Endothelial cell of umbilical vein (primary cell): ENCODE measurements at regions not wholly inside any gene's neighbourhood (a gene's known extent, or its start where the extent isn't known, plus 50 kb on each side); places are given as distances from the start of the nearest gene placed in this dataset.

Source experiments
- CTCF ChIP-seq, 2 donors: IDR thresholded peaks; 1 replicate in 1 of 2; 2 replicates in 1 of 2; pipeline ENCODE4 v1.5.1; 2011; ENCODE audit warnings: low read length in 2 of 2, mild to moderate bottlenecking in 2 of 2, moderate library complexity in 2 of 2, control low read depth in 1 of 2, inconsistent platforms in 1 of 2, low read depth in 1 of 2; ENCODE audit not compliant: insufficient read depth in 1 of 2; ENCODE audit errors: extremely low read depth in 1 of 2
- EZH2 ChIP-seq: IDR thresholded peaks from 2 replicates; pipeline ENCODE4 v1.6.1; 2012; ENCODE audit warnings: borderline replicate concordance, low read depth, mild to moderate bottlenecking, moderate library complexity, low read length, inconsistent platforms; ENCODE audit not compliant: severe bottlenecking
- FOS ChIP-seq: IDR thresholded peaks from 2 replicates; pipeline ENCODE4 v1.6.1; 2011; ENCODE audit warnings: mild to moderate bottlenecking, low read length, moderate library complexity, borderline replicate concordance; ENCODE audit not compliant: insufficient read depth
- GATA2 ChIP-seq: IDR thresholded peaks from 2 replicates; pipeline ENCODE4 v1.7.0; 2011; ENCODE audit warnings: low read depth, mild to moderate bottlenecking, moderate library complexity, mixed read lengths, low read length; ENCODE audit not compliant: insufficient read length, insufficient read depth
- MAX ChIP-seq: IDR thresholded peaks from 2 replicates; pipeline ENCODE4 v1.6.1; 2011; ENCODE audit not compliant: insufficient read depth, insufficient read length
- MYC ChIP-seq: IDR thresholded peaks from one replicate; pipeline ENCODE4 v1.6.1; 2011; ENCODE audit warnings: mild to moderate bottlenecking, low read depth, low read length
- POLR2A ChIP-seq: IDR thresholded peaks from 2 replicates; pipeline ENCODE4 v1.6.1; 2012; ENCODE audit warnings: low read depth, mild to moderate bottlenecking, control low read depth, low read length
- POLR2AphosphoS5 ChIP-seq: IDR thresholded peaks from 2 replicates; pipeline ENCODE4 v1.6.1; 2012; ENCODE audit warnings: low read depth, mild to moderate bottlenecking, control low read depth, low read length, moderate library complexity; ENCODE audit not compliant: insufficient read depth

GRCh38 chr5:158153508-158153907 is 294.6 kb upstream of the CLINT1 start:
- TF ChIP-seq CTCF (IDR thresholded peaks at IDR 0.05; ENCODE audit: extremely low read depth in 1 of 2, insufficient read depth in 1 of 2, low read depth in 1 of 2, low read length in 2 of 2) (no peak), POLR2A (no peak), MAX (no peak), POLR2AphosphoS5 (no peak), EZH2 (no peak), FOS (no peak), MYC (no peak), GATA2 (no peak)
